Stimulated activated CD8-positive, alpha-beta memory T cell treated with anti-CD3 and anti-CD28 coated beads, Interleukin-4, amount 100 ng/mL, for 24 hours (primary cell): ENCODE measurements at regions not wholly inside any gene's neighbourhood (a gene's known extent, or its start where the extent isn't known, plus 50 kb on each side); places are given as distances from the start of the nearest gene placed in this dataset.

ENCODE experiments used
- DNase-seq: peaks from one replicate; pipeline ENCODE4 v3.0.0-alpha.2; 2020; ENCODE audit warnings: low read depth

GRCh38 chr12:104858611-104859543, 99.2 kb downstream of the SLC41A2 start:
- no peak for DNase-seq

DNA sequence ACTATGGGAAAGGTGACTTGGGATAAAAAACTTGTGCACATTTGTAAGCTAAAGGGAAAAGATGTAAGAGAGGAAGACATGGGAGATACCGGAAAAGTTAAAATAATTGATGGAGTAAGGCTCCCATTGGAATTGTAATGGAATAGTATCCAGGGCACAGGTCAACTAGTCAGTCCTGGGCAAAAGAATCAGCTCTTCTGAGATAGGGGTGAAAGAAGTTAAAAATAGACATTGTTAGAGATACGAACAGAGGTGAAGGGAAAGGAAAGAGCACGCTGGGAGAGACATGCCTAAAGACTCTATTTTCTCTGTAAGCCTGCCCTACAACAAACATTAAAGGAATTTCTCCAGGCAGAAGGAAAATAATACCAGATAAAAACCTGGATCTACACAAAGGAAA, 101.6 kb downstream of the SLC41A2 start:
- DNase-seq: no peak

- DNase-seq: no peak
Measured at GRCh38 chr12:104855599-104855998, 102.5 kb downstream of the SLC41A2 start.

GRCh38 chr12:104852896-104853295, 105.2 kb downstream of the SLC41A2 start:
- no peak for DNase-seq

DNA sequence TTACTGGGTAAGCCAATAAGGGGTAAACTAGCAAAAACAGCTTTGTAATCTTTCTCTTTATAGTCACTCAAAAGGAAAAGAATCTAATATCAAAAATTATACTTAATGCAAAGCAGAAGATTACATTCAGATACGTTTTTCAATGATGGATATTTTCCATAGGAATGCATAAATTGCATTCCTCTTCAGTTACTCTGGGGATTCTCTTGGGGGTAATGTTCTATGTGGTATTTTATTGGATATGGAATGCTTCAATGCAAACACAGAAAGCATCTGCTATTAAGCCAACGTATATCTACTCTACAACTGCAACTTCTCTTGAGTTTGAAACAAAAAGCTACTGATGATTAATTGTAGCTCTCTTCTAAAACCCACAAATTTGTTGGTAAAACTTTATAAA, 106.0 kb downstream of the SLC41A2 start:
- DNase-seq: no peak

DNA sequence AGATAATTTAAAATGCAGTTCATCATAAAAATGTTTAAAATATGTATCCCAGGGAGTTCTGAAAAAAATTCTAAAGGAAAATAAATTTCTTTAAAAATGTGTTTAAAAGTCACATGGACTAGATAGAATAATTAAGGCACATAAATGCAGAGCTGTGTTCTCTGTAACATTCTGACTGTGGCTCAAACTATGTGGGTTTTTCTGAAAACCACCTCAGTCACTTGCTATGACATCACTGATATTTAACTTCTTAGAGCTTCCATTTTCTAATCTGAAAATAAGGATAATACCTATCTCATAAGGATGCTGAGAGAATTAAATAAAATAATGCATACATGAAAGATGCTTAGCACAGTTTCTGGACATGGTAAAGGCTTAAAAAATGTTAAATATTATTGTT, 107.3 kb downstream of the SLC41A2 start:
- no peak for DNase-seq

GRCh38 chr12:104846056-104846767, 111.9 kb downstream of the SLC41A2 start:
- DNase-seq: no peak

DNA sequence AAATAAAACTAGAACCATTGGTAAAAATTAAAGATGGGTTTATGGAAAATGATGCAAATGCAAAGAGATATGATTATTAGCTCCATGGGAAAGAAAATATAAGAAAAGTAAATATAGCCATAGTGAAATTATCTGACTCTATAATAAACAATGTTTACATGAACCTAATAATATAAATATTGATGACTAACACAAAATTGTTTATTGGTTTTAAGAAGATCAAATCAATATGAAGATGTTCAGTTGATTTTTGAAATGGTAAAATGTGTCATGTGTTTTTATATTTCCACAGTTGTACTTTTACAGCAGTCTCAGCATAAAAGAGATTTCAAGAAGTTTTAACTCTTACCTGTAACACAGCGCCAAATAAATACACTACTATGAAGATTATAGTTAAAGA, 114.0 kb downstream of the SLC41A2 start:
- no peak for DNase-seq

GRCh38 chr12:104840262-104840661, 117.8 kb downstream of the SLC41A2 start:
- DNase-seq: no peak

GRCh38 chr12:104835317-104835716, 122.8 kb downstream of the SLC41A2 start:
- DNase-seq: no peak

GRCh38 chr12:104834607-104835006, 123.5 kb downstream of the SLC41A2 start:
- DNase-seq: no peak

DNA sequence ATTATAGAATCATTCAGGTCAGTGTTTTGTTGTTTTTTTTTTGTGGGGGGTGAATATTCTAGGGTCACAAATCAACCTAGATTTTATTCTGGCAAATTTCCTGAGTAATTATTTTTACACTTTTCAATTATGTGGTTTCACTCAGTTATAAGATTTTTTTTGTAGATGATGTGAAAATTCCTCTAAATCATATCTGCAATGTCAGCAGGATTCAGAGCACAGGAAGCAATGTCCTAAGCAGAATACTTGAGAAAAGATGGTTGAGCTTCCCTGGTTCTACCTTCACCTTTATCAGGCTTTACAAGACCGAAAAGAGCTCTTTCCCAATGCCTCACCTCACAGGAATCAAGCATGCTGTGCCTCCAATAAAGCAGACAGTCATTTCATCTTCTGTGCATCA, 124.3 kb downstream of the SLC41A2 start:
- DNase-seq: no peak

- no peak for DNase-seq
Measured at GRCh38 chr12:104828015-104828414, 130.1 kb downstream of the SLC41A2 start.

- DNase-seq: no peak
Measured at GRCh38 chr12:104827587-104827986, 130.5 kb downstream of the SLC41A2 start.

DNA sequence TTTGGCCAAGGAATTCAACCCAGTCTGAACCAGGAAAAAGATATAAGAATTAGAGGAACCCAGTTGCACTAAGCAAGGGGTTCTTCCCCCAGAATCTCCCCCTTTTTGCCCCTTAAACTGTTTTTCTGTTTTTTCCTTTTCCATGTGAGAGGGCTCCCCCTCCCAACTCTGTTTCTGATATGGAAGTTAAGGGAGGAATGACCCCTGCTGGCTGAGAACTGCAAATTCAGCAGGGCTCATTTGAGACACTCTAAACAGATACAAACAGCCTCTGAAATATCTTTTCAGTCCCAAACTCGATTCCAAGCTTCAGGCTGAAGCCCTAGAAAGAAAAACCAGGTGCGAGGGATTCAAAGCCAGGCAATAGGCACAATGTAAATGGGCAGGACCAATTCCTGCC, 132.7 kb downstream of the SLC41A2 start:
- DNase-seq: no peak

DNA sequence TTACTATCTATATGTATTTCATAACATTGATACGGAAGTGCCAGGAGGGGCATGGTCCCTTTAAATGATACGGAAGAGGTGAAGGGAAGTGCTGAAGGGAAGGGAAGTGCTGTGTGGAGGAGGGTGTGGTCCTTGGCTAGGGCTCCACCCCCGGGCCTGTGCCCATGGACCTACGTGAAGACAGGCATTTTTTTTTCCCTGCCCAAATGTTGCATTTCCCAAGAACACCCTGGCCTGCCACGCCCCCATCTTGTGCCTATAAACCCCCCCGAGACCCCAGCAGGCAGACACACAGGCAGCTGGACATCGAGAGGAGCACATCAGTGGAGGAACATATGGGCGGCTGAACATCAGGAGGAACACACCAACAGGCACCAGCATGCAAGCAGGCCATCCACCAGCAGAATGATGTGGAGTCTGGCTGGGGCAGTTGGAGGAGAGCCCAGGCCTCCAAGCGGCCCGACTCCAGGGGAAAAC, 134.1 kb downstream of the SLC41A2 start:
- DNase-seq: no peak

DNA sequence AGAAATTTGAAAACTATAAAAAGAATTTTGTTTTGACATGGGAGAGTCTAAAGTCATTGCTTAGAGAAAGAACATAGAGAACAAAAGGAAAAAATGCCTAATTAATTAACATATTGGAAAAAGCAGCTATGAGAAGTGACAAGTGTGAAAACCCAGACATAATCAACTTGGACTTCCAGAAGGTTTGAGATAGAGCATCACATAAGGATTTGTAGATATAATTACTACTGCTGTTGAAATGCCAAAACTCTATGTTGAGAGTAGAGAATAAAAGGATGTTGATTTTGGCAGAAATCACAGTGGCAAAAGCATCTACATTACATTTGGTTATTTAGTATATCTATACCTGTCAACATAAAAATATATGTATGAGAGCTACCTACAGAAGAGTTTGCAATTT, 135.1 kb downstream of the SLC41A2 start:
- DNase-seq: no peak

GRCh38 chr12:104816845-104817503, 141.1 kb downstream of the SLC41A2 start:
- DNase-seq: no peak

DNA sequence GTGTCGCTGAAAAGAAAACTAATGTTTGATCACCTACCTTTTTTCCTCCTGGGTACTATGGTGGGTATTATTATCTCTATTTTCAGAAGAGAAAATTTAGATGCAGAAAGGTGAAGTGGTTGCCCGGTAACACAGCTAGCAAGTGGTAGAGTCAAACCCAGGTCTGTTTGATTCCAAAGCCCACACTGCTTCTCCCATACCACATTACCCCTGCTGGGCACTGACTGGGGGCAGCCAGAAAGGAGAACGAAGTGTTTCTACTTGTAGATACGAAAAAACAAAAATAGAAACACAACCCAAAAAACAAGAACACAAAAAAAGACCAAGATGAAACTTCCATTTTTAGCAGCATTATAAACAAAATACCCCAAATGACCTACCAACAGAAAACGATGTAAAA, 142.2 kb downstream of the SLC41A2 start:
- no peak for DNase-seq

GRCh38 chr12:104814944-104815343, 143.1 kb downstream of the SLC41A2 start:
- DNase-seq: no peak
